Duodenal mucosa (tissue), 2 donors: ENCODE measurements at regions not wholly inside any gene's neighbourhood (a gene's known extent, or its start where the extent isn't known, plus 50 kb on each side); places are given as distances from the start of the nearest gene placed in this dataset.

Experiments
- H3K27ac ChIP-seq: one replicate; pipeline ENCODE4 v1.7.0; 2013; ENCODE audit warnings: low read depth, low read length
- H3K27me3 ChIP-seq, 2 donors: one replicate each; pipeline ENCODE4 v1.7.0; 2013; ENCODE audit warnings: low read length in 2 of 2, control low read depth in 1 of 2; ENCODE audit not compliant: insufficient read depth in 2 of 2, control insufficient read depth in 1 of 2
- H3K36me3 ChIP-seq, 2 donors: one replicate each; pipeline ENCODE4 v1.7.0; 2013; ENCODE audit warnings: low read length in 2 of 2, control low read depth in 1 of 2; ENCODE audit not compliant: insufficient read depth in 2 of 2, control insufficient read depth in 1 of 2
- H3K4me1 ChIP-seq, 2 donors: one replicate each; pipeline ENCODE4 v1.7.0; 2013; ENCODE audit warnings: low read length in 2 of 2, control low read depth in 1 of 2; ENCODE audit not compliant: insufficient read depth in 2 of 2, control insufficient read depth in 1 of 2
- H3K4me3 ChIP-seq, 2 donors: one replicate each; pipeline ENCODE4 v1.7.0; 2013; ENCODE audit warnings: low read length in 2 of 2, low read depth in 1 of 2
- H3K9ac ChIP-seq, 2 donors: one replicate each; pipeline ENCODE4 v1.7.0; 2013; ENCODE audit warnings: low read length in 2 of 2, low read depth in 1 of 2
- H3K9me3 ChIP-seq, 2 donors: one replicate each; pipeline ENCODE4 v1.7.0; 2013; ENCODE audit warnings: low read length in 2 of 2, control low read depth in 1 of 2; ENCODE audit not compliant: control insufficient read depth in 1 of 2

DNA sequence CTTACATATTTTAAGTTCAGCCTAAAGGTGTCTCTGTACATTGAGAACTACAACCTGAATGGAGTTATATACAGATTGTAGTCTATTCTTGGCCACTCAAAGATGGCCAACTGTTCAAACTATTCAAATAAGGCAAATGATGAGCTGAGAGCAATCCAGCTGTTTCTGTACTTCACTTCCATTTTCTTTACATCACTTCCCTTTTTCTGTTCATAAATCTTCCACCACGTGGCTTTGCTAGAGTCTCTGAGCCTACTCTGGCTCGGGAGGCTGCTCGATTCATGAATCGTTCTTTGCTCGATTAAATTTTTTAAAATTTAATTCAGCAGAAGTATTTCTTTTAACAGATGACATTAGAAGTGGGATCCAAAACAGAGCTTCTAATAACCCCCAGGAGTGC is 879.7 kb downstream of the GALC start:
- peaks cover 8 to 21% of the 10 kb centered on the region in 2 donors for H3K9me3 ChIP-seq
- no peak overlapping the region for H3K9ac ChIP-seq
- H3K36me3 ChIP-seq, result no peaks in the 10 kb centered on the region
- no peaks in the 10 kb centered on the region for H3K4me1 ChIP-seq
- H3K4me3 ChIP-seq, result no peak overlapping the region
- H3K27ac ChIP-seq, result no peak overlapping the region
- no peaks in the 10 kb centered on the region for H3K27me3 ChIP-seq

DNA sequence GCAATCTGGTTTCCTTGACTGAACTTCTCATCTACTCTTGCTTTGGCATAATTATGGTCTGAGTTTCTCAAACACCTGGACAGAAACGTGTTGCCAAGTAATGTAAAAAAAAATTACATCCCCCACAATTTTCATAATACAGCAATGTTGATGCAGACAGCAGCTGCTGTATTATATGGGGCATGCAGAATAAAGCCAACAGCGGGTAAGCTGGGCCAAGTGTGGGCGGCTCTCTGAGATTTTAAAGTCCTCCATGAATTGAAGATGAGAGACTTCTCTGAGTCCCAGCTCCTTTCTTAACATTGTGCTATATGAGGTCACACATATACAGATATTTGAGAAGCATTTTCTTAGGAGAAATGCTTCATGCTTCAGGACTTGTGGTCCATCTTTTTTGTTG is 881.2 kb downstream of the GALC start:
- Histone ChIP-seq H3K4me1 (no peaks in the 10 kb centered on the region), H3K9me3 (peaks cover 8 to 14% of the 10 kb centered on the region in 2 donors), H3K27ac (no peak overlapping the region), H3K4me3 (no peak overlapping the region), H3K9ac (no peak overlapping the region), H3K36me3 (no peaks in the 10 kb centered on the region), H3K27me3 (no peaks in the 10 kb centered on the region)

DNA sequence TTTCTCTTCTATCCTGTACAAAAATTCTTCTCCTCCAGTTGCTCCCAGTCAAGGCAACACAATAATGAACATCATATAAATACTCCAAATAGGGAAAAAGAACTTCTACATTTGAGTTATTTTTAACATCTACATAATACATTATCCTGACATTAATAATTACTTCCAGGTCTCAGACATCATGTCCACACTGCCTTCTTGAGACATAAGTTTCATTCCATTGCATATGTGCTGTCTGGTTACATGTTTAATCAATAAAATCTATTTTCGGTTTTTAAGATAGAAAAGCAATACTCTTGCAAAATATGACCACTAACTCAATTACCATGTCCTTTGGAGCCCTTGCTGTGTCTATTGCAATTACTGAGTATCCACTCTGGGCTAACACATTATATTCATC is 881.9 kb downstream of the GALC start:
- H3K27ac ChIP-seq, result no peak overlapping the region
- H3K36me3 ChIP-seq, result no peaks in the 10 kb centered on the region
- H3K9me3 ChIP-seq, result peaks cover 8 to 14% of the 10 kb centered on the region in 2 donors
- H3K4me3 ChIP-seq, result no peak overlapping the region
- H3K27me3 ChIP-seq, result no peaks in the 10 kb centered on the region
- H3K4me1 ChIP-seq, result no peaks in the 10 kb centered on the region
- no peak overlapping the region for H3K9ac ChIP-seq

DNA sequence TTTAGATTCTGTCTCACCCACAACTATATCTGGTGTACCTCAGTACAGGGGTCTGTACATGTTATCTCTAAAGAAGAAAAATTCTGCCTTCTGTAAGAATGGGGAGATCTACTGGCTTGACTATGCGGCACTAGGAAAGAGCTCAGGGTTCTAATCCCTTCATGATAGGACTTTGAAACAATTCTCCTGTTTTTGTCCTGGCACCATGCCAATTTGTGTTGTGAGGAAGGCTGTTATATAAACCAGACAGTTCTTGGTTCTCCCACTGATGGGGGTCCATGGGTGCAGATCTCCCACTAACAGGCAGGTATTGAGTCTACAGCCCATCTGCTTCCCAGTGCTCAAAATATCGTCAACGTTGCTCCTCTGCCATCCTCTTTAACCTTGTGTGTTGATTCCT is 883.7 kb downstream of the GALC start:
- H3K27ac ChIP-seq, result no peak overlapping the region
- H3K9me3 ChIP-seq, result peaks cover 7 to 11% of the 10 kb centered on the region in 2 donors
- no peak overlapping the region for H3K4me3 ChIP-seq
- no peaks in the 10 kb centered on the region for H3K4me1 ChIP-seq
- H3K27me3 ChIP-seq, result no peaks in the 10 kb centered on the region
- H3K36me3 ChIP-seq, result no peaks in the 10 kb centered on the region
- H3K9ac ChIP-seq, result no peak overlapping the region

DNA sequence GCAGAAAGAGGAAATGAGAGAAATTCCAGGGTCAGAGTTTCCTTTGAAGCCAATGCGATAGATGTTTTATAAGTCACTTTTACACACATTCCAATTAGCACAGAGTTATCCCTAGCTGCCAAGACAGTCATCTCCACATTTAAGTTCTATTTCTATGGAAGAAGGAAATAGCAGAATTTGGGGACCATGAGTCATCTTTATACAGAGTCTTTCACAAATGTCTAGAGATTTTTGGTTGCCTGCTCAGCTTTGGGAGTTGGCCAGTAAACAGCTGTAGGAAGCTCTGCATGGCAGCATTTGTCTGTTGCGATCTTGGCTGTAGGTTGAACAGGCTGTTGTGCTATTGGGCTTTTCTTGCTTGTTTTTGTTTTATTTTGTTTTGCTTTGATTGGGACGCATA is 884.3 kb downstream of the GALC start:
- Histone ChIP-seq H3K27ac (no peak overlapping the region), H3K4me3 (no peak overlapping the region), H3K27me3 (no peaks in the 10 kb centered on the region), H3K9ac (no peak overlapping the region), H3K4me1 (no peaks in the 10 kb centered on the region), H3K36me3 (no peaks in the 10 kb centered on the region), H3K9me3 (peaks cover 7 to 9% of the 10 kb centered on the region in 2 donors)

DNA sequence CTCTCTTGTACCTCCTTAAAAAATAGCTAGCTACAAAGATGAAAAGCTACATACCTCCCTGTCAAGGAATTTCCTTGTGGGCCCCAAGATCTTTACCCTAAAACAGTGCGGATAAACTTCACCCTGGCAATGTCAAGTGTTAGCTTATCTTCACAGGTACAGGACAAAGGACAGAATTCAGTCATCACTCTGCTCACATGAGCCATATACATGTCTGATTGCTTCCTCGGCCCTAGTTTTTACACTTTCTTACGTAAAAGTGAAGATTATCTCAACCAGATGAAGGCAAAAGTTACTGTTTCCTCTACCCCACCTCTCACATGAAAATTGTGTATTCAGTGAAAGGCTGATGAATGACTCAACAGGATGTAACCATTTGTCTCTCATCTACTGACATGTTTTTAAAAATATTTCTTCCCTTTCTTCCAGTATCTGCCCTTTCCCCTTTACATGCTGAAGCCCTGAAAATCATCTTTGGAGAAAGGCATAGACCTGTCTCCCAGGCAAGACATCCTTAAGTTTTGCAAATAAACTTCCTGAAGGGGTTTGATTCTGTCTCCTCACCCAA is 890.1 kb downstream of the GALC start:
- Histone ChIP-seq H3K27me3 (no peaks in the 10 kb centered on the region), H3K27ac (no peak overlapping the region), H3K9me3 (peaks cover 0 to 2% of the 10 kb centered on the region in 2 donors), H3K4me1 (no peaks in the 10 kb centered on the region), H3K4me3 (no peak overlapping the region), H3K9ac (no peak overlapping the region), H3K36me3 (no peaks in the 10 kb centered on the region)

DNA sequence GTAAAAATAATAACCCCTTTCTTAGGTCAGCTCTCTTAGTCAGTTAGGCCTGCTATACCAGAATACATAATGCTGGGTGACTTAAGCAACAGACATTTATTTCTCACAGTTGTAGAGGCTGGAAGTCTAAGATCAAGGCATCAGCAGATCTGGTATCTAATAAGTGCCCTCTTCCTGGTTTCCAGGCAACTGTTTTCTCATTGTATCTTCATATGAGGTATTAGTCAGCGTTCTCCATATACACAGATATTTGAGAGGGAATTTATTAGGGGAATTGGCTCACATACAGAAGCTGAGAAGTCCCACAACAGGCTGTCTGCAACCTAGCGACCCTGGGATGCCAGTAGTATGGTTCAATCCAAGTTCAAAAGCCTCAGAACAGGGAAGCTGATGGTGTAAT is 896.0 kb downstream of the GALC start:
- H3K9me3 ChIP-seq, result peaks cover 0 to 5% of the 10 kb centered on the region in 2 donors
- no peak overlapping the region for H3K27ac ChIP-seq
- H3K27me3 ChIP-seq, result no peaks in the 10 kb centered on the region
- H3K9ac ChIP-seq, result no peak overlapping the region
- no peak overlapping the region for H3K4me3 ChIP-seq
- H3K36me3 ChIP-seq, result no peaks in the 10 kb centered on the region
- no peaks in the 10 kb centered on the region for H3K4me1 ChIP-seq

DNA sequence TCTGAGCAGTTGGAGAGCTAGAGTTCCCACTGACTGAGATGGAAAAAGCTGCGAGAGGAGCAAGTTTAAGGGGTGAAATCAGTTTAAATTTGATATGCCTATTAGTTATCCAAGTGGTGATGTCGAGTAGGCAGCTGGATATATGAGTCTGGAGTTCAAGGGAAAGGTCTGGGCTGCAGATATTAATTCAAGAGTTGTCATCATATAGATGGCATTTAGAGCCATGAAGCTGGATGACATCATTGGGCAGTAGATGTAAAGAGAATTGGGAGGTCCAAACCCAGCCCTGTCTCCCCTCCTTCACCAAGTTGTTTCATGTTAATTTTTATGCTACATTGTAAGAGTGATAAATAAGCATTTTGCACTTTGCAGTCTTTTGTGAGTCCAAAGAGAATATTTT is 898.1 kb downstream of the GALC start:
- Histone ChIP-seq H3K27me3 (no peaks in the 10 kb centered on the region), H3K9me3 (peaks cover 7 to 10% of the 10 kb centered on the region in 2 donors), H3K27ac (no peak overlapping the region), H3K9ac (no peak overlapping the region), H3K36me3 (no peaks in the 10 kb centered on the region), H3K4me1 (no peaks in the 10 kb centered on the region), H3K4me3 (no peak overlapping the region)

DNA sequence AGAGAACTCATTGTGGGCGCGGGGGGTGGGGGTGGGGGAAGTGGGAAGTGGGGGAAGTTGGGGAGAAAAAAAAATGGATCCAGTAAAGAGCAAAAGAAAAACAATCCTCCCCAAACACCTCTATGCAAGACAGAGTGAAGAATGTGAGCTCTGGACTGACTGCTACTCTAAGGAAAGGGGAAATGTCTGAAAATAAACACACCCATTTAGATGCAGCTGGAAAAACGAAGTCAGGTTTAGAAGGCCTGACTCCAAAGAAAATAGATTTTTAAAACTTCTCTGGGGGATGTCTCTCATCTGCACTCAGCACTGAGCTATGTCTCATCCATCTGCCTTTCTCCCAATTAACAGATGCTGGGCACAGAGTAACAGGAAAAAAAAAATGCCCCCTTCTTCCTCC is 904.4 kb downstream of the GALC start:
- H3K9me3 ChIP-seq, result peaks cover 12 to 19% of the 10 kb centered on the region in 2 donors
- no peak overlapping the region for H3K9ac ChIP-seq
- no peaks in the 10 kb centered on the region for H3K36me3 ChIP-seq
- H3K4me3 ChIP-seq, result no peak overlapping the region
- no peak overlapping the region for H3K27ac ChIP-seq
- H3K4me1 ChIP-seq, result no peaks in the 10 kb centered on the region
- no peaks in the 10 kb centered on the region for H3K27me3 ChIP-seq

DNA sequence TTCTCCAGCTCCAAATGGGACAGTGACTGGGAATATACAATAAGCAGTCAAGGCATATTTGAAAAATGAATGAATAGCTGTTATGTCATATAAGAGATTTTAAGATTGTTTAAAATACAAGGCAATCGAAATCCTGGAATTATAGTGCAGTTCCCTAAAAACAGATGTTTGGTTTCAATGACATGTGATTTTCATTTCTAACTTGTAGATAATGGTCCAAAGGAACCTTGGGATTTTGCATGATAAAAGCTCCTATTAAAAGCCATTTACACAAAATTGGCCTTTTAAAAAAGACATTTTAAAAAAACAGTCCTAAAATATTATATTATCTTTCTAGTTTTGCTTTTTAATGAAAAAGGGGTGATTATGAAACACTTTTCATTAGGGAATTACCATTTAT is 905.1 kb downstream of the GALC start:
- H3K9me3 ChIP-seq, result peaks cover 16 to 22% of the 10 kb centered on the region in 2 donors
- no peak overlapping the region for H3K9ac ChIP-seq
- no peak overlapping the region for H3K27ac ChIP-seq
- no peaks in the 10 kb centered on the region for H3K36me3 ChIP-seq
- no peaks in the 10 kb centered on the region for H3K4me1 ChIP-seq
- H3K4me3 ChIP-seq, result no peak overlapping the region
- no peaks in the 10 kb centered on the region for H3K27me3 ChIP-seq

DNA sequence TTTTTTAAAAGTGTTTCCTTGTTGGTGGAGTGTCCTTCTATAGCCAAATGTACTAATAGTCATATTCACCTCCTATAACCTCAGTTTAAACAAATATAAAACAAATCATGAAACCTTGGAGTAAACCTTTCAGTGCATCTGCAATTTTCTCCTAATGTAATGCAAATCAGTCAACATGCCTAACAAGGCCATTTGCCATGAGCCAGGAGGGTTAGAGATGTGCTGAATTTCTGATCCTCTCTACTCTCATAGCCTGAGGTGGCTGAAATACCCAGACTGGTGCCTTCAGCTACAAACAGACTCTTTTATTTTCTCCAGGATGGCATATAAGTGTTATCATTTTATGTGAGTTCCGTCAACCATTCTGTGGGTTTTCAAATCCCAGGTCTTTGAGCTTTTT is 908.1 kb downstream of the GALC start:
- H3K27me3 ChIP-seq, result no peaks in the 10 kb centered on the region
- peaks cover 8 to 17% of the 10 kb centered on the region in 2 donors for H3K9me3 ChIP-seq
- H3K4me3 ChIP-seq, result no peak overlapping the region
- no peaks in the 10 kb centered on the region for H3K36me3 ChIP-seq
- H3K27ac ChIP-seq, result no peak overlapping the region
- H3K9ac ChIP-seq, result no peak overlapping the region
- H3K4me1 ChIP-seq, result no peaks in the 10 kb centered on the region
